IMR-90 (cell line): ENCODE measurements at regions not wholly inside any gene's neighbourhood (a gene's known extent, or its start where the extent isn't known, plus 50 kb on each side); places are given as distances from the start of the nearest gene placed in this dataset.

Source experiments
- BHLHE40 ChIP-seq: fragments of 150-350 bp; IDR thresholded peaks from 2 replicates; pipeline ENCODE4 v1.6.1; 2016; ENCODE audit warnings: mild to moderate bottlenecking, low read depth, low read length
- CEBPB ChIP-seq: IDR thresholded peaks from 2 replicates; pipeline ENCODE4 v1.6.1; 2012; ENCODE audit warnings: low read depth, low read length, improper control_type of control experiment
- MAFK ChIP-seq: IDR thresholded peaks from 2 replicates; pipeline ENCODE4 v1.6.1; 2012; ENCODE audit warnings: low read depth, low read length, improper control_type of control experiment
- MXI1 ChIP-seq: IDR thresholded peaks from 2 replicates; pipeline ENCODE4 v1.6.1; 2012; ENCODE audit warnings: low read depth, mild to moderate bottlenecking, low read length, moderate library complexity, borderline replicate concordance
- POLR2A ChIP-seq: IDR thresholded peaks from 2 replicates; pipeline ENCODE4 v1.6.1; 2012; ENCODE audit warnings: mild to moderate bottlenecking, low read depth, low read length
- RAD21 ChIP-seq: IDR thresholded peaks from 2 replicates; pipeline ENCODE4 v1.6.1; 2012; ENCODE audit warnings: low read length, improper control_type of control experiment
- RFX5 ChIP-seq: IDR thresholded peaks from 2 replicates; pipeline ENCODE4 v1.8.0; 2012; ENCODE audit warnings: low read depth, mild to moderate bottlenecking, low read length, moderate library complexity
- SMC3 ChIP-seq: fragments of 150-350 bp; IDR thresholded peaks from 2 replicates; pipeline ENCODE4 v1.6.1; 2016; ENCODE audit warnings: low read depth, mild to moderate bottlenecking, antibody characterized with exemption, low read length, moderate library complexity
- TF ChIP-seq, protein P1 (sequence below): conservative IDR thresholded peaks from 2 replicates; pipeline ENCODE4 v1.5.1; 2012; ENCODE audit warnings: mild to moderate bottlenecking, low read depth, low read length, improper control_type of control experiment
- TF ChIP-seq, protein P2 (sequence below): fragments of 150-350 bp; IDR thresholded peaks from 2 replicates; pipeline ENCODE4 v1.6.1; 2017; ENCODE audit warnings: mild to moderate bottlenecking, antibody characterized with exemption, low read length, low read depth
- TF ChIP-seq, protein P3 (sequence below): fragments of 150-350 bp; IDR thresholded peaks from 2 replicates; pipeline ENCODE4 v1.6.1; 2016; ENCODE audit warnings: low read depth, mild to moderate bottlenecking, low read length, moderate library complexity, borderline replicate concordance

DNA sequence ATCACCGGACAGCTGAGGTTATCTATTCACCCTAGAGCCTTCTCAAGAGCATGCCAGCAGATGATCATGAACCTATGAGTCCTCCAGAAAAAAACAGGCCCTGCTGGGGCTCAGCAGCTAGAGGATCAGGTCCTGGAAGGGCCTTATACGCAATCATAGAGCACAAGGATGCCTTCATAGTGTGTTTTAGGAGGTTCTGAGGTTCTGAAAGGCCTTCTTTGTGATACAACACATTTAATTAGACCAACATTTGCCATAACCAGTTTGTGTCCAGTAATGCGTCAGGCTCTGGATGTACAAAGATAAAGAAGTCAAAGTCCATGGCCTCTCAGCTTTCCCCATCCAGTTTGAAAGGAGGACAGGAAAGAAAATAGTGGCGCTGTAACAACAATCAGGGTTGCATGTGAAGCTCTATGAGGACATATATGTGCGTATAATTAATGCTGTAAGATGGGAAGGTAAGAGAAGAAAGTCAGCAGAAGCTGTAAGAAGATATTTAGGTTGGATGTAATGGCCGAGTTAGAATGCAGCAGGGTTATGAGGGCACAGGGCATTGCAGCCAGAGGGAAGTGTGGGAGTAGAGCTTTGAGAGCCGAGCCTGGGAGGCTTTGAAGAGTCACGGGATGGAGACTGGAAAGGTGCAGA, 302.6 kb upstream of the TBL1XR1 start:
- TF ChIP-seq POLR2A (no peak), RAD21 (no peak), MXI1 (no peak), SMC3 (no peak), RFX5 (no peak), BHLHE40 (no peak), MAFK (no peak), CEBPB (no peak)
- TF ChIP-seq, protein P1, sequence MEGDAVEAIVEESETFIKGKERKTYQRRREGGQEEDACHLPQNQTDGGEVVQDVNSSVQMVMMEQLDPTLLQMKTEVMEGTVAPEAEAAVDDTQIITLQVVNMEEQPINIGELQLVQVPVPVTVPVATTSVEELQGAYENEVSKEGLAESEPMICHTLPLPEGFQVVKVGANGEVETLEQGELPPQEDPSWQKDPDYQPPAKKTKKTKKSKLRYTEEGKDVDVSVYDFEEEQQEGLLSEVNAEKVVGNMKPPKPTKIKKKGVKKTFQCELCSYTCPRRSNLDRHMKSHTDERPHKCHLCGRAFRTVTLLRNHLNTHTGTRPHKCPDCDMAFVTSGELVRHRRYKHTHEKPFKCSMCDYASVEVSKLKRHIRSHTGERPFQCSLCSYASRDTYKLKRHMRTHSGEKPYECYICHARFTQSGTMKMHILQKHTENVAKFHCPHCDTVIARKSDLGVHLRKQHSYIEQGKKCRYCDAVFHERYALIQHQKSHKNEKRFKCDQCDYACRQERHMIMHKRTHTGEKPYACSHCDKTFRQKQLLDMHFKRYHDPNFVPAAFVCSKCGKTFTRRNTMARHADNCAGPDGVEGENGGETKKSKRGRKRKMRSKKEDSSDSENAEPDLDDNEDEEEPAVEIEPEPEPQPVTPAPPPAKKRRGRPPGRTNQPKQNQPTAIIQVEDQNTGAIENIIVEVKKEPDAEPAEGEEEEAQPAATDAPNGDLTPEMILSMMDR, result no peak
- TF ChIP-seq, protein P2, sequence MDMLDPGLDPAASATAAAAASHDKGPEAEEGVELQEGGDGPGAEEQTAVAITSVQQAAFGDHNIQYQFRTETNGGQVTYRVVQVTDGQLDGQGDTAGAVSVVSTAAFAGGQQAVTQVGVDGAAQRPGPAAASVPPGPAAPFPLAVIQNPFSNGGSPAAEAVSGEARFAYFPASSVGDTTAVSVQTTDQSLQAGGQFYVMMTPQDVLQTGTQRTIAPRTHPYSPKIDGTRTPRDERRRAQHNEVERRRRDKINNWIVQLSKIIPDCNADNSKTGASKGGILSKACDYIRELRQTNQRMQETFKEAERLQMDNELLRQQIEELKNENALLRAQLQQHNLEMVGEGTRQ, result no peak
- TF ChIP-seq, protein P3, sequence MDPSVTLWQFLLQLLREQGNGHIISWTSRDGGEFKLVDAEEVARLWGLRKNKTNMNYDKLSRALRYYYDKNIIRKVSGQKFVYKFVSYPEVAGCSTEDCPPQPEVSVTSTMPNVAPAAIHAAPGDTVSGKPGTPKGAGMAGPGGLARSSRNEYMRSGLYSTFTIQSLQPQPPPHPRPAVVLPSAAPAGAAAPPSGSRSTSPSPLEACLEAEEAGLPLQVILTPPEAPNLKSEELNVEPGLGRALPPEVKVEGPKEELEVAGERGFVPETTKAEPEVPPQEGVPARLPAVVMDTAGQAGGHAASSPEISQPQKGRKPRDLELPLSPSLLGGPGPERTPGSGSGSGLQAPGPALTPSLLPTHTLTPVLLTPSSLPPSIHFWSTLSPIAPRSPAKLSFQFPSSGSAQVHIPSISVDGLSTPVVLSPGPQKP, result no peak
